ENCODE measurements at regions not wholly inside any gene's neighbourhood (a gene's known extent, or its start where the extent isn't known, plus 50 kb on each side); places are given as distances from the start of the nearest gene placed in this dataset.
"Not testable (repeated sequence)": the region's sequence is repeated elsewhere in the genome, so short reads cannot be mapped to it uniquely, and the experiment has no call there.

- TF ChIP-seq CTCF (IDR thresholded peaks at IDR 0.05; ENCODE audit: low read depth, low read length), result no peak
- no peak overlapping the region for H3K4me3 ChIP-seq (ENCODE audit: low read depth, low read length)
Observed at GRCh38 chr6:170040906-170041305, 250.0 kb downstream of the DLL1 start.

DNA sequence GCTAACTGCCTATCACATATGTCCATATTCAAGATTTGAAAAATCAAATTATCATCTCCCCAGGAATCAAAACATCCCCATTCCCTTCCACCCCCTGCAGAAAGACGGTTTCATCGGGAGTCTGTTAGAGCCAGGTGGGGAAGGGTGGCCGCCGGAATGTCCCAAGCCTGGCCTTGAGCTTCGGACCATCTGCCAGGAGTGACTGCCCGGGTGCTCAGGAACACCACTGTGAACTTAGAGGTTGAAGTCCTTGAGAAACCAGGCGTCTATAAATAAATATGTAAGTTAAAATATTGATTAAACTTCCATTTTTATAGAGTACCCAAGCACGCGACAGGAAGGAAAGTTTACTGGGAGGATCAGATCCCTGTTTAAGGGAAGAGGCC is 250.8 kb downstream of the DLL1 start:
- no peak overlapping the region for H3K4me3 ChIP-seq (ENCODE audit: low read depth, low read length)
- TF ChIP-seq CTCF (IDR thresholded peaks at IDR 0.05; ENCODE audit: low read depth, low read length), result no peak

DNA sequence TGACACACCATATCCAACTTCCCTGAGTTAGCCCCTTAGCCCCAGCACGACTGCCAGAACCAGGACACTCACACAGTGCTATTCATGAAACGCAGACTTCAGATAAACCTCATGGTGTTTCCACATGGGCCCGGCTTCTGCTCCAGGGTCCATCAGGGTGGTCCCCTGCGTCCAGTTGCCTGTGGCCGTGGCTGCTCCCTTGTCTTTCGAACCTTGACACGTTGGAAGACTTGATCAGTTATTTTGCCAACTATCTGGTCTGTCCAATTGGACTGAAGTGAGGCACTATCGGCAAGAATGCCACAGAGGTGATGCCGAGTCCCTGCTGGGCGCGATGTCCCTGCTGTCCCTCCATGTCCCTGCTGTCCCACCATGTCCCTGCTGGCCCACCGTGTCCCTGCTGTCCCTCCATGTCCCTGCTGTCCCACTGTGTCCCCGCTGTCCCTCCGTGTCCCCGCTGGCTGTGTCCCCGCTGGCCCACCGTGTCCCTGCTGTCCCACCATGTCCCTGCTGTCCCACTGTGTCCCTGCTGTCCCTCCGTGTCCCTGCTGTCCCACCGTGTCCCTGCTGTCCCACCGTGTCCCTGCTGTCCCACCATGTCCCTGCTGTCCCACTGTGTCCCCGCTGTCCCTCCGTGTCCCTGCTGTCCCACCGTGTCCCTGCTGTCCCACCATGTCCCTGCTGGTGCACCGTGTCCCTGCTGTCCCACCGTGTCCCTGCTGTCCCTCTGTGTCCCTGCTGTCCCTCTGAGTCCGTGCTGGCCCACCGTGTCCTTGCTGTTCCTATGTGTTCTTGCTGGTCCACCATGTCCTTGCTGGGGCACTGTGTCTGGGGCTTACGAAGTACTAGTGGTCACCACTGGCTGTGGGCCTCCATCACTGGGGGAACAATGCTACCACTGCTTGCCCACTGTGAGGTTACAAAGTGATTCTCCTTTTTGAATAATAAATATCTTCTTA is 251.4 kb downstream of the DLL1 start:
- TF ChIP-seq CTCF (IDR thresholded peaks at IDR 0.05; ENCODE audit: low read depth, low read length), result no peak
- no peak overlapping the region for H3K4me3 ChIP-seq (ENCODE audit: low read depth, low read length)

DNA sequence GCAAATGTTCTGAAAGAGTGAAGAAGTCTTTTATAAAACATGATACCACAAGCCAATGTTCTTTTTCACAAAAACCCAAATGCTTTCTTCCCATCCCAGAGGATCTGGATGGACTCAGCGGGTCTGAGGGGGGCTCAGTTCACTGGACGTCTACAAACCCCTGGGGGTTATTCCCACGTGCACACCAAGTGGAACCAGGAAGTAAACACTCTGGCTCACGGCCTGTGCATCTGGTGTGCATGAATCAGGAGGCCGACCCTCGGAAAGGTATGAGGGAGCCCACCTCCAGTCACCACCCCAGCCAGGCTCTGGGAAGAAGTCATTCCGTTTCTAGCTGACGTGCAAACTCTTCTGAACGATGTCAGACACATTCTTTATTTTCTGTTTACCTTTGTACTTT is 252.2 kb downstream of the DLL1 start:
- H3K4me3 ChIP-seq (ENCODE audit: low read depth, low read length), result no peak overlapping the region
- TF ChIP-seq CTCF (IDR thresholded peaks at IDR 0.05; ENCODE audit: low read depth, low read length), result no peak

DNA sequence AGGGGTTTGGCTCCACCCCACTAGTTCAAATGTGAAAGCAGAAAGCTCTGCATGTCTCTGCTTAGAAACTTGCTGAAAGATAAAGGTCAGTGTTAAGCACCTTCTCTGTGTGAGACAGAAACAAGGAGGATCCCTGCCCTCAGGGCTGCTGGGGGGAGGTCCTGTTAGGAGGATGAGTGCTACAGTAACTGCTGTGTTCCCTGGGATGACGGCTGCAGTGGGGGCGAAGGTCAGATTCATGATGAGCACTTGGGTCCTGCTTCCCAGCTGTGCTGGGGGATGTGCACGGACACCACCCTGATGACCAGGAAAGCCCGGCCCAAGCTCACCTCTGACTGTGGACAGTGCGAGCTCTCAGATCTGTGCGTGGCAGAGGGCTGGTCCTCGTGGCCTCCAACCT is 252.6 kb downstream of the DLL1 start:
- no peak overlapping the region for H3K4me3 ChIP-seq (ENCODE audit: low read depth, low read length)
- TF ChIP-seq CTCF (IDR thresholded peaks at IDR 0.05; ENCODE audit: low read depth, low read length), result no peak

- no peak overlapping the region for H3K4me3 ChIP-seq (ENCODE audit: low read depth, low read length)
- no peak for TF ChIP-seq CTCF (IDR thresholded peaks at IDR 0.05; ENCODE audit: low read depth, low read length)
Observed at GRCh38 chr6:170037541-170038250, 253.2 kb downstream of the DLL1 start.

DNA sequence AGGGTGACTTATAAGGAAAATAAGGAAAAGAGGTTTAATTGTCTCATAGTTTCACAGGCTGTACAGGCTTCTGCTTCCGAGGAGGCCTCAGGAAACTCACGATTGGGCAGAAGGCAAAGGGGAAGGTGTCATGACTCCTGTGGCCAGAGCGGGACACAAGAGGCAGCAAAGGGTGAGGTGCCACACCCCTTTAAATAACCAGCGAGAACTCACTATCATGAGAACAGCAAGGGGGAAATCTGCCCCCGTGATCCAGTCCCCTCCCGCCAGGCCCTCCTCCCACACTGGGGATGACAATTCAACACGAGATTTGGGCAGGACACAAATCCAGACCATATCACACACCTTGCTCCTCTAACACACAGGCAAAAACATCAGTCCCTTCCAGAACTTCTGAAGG is 254.0 kb downstream of the DLL1 start:
- TF ChIP-seq CTCF (IDR thresholded peaks at IDR 0.05; ENCODE audit: low read depth, low read length), result no peak
- no peak overlapping the region for H3K4me3 ChIP-seq (ENCODE audit: low read depth, low read length)

GRCh38 chr6:170036367-170036766 is 254.5 kb downstream of the DLL1 start:
- not testable (repeated sequence) for H3K4me3 ChIP-seq (ENCODE audit: low read depth, low read length)

All from WI38 (cell line).